Keratinocyte (primary cell): ENCODE measurements at regions not wholly inside any gene's neighbourhood (a gene's known extent, or its start where the extent isn't known, plus 50 kb on each side); places are given as distances from the start of the nearest gene placed in this dataset.

Source experiments
- DNase-seq: peaks from one replicate; pipeline ENCODE4 v3.0.0-alpha.2; 2011; ENCODE audit warnings: low read depth, missing footprints, low spot score
- FAIRE-seq: peaks from 2 replicates; lab custom pipeline; 2011; peaks lifted over from hg19 to GRCh38; lab: Jason Lieb, UNC
- H2AFZ ChIP-seq: 2 replicates; pipeline ENCODE4 v1.6.0; 2012; ENCODE audit warnings: low read length, control low read depth, inconsistent platforms; ENCODE audit not compliant: control insufficient read depth
- H3K27ac ChIP-seq: 2 replicates; pipeline ENCODE4 v1.5.1; 2011; ENCODE audit warnings: low read length; ENCODE audit not compliant: control insufficient read depth, insufficient read depth
- H3K27me3 ChIP-seq: 3 replicates; pipeline ENCODE4 v1.6.0; 2011; ENCODE audit warnings: low read length; ENCODE audit not compliant: control insufficient read depth, insufficient read depth; ENCODE audit errors: extremely low read depth
- H3K36me3 ChIP-seq, 2 experiments: 2 replicates in 1 of 2; 3 replicates in 1 of 2; pipeline ENCODE4 v1.5.1; 2011; ENCODE audit warnings: low read length in 2 of 2, mild to moderate bottlenecking in 1 of 2; ENCODE audit not compliant: control insufficient read depth in 2 of 2, insufficient read depth in 2 of 2; ENCODE audit errors: extremely low read depth in 1 of 2
- H3K4me1 ChIP-seq: 3 replicates; pipeline ENCODE4 v1.5.1; 2011; ENCODE audit warnings: low read length; ENCODE audit not compliant: control insufficient read depth, insufficient read depth; ENCODE audit errors: extremely low read depth
- H3K4me2 ChIP-seq: 3 replicates; pipeline ENCODE4 v1.6.0; 2011; ENCODE audit warnings: low read depth, low read length; ENCODE audit not compliant: control insufficient read depth, insufficient read depth; ENCODE audit errors: extremely low read depth
- H3K4me3 ChIP-seq, 3 experiments: fragments of 200-600 bp in 1 of 3; sonication (generic) in 1 of 3; 2 replicates in 2 of 3; 3 replicates in 1 of 3; pipeline ENCODE4 v1.5.1; 2011 to 2016; ENCODE audit warnings: low read length in 3 of 3, mild to moderate bottlenecking in 3 of 3, control low read depth in 2 of 3, inconsistent platforms in 1 of 3, low read depth in 1 of 3, mixed read lengths in 1 of 3, mixed run types in 1 of 3, moderate library complexity in 1 of 3; ENCODE audit not compliant: control insufficient read depth in 2 of 3, insufficient read depth in 2 of 3; ENCODE audit errors: extremely low read depth in 1 of 3
- H3K79me2 ChIP-seq: 2 replicates; pipeline ENCODE4 v1.6.0; 2012; ENCODE audit warnings: low read length; ENCODE audit not compliant: control insufficient read depth, insufficient read depth
- H3K9ac ChIP-seq: 3 replicates; pipeline ENCODE4 v1.6.0; 2011; ENCODE audit warnings: low read length; ENCODE audit not compliant: control insufficient read depth, insufficient read depth; ENCODE audit errors: extremely low read depth
- H3K9me1 ChIP-seq: 3 replicates; pipeline ENCODE4 v1.6.0; 2011; ENCODE audit warnings: low read length; ENCODE audit not compliant: control insufficient read depth, insufficient read depth; ENCODE audit errors: extremely low read depth
- H3K9me3 ChIP-seq: 2 replicates; pipeline ENCODE4 v1.5.1; 2012; ENCODE audit warnings: low read depth, low read length; ENCODE audit not compliant: control insufficient read depth
- H4K20me1 ChIP-seq: 3 replicates; pipeline ENCODE4 v1.6.0; 2011; ENCODE audit warnings: low read length; ENCODE audit not compliant: control insufficient read depth, insufficient read depth; ENCODE audit errors: extremely low read depth
- EZH2 ChIP-seq: IDR thresholded peaks from one replicate; pipeline ENCODE4 v1.6.1; 2012; ENCODE audit warnings: inconsistent platforms, mild to moderate bottlenecking, low read length, moderate library complexity
- dilution Hi-C: fragments of 300-500 bp; cut with MboI; formaldehyde crosslinking; loops from one replicate; pipeline ENCODE4 v1.7.0; 2020; ENCODE audit warnings: low sequenced_read_pairs; ENCODE audit not compliant: extremely low pct_ligation_motif_present
- TF ChIP-seq, protein P1 (sequence below), 3 experiments: IDR thresholded peaks in 1 of 3; conservative IDR thresholded peaks in 1 of 3; optimal IDR thresholded peaks in 1 of 3; 2 replicates in 2 of 3; 3 replicates in 1 of 3; pipeline versions ENCODE3 to v1.5.1; 2011; ENCODE audit warnings: low read length in 3 of 3, mild to moderate bottlenecking in 3 of 3, moderate library complexity in 2 of 3, control low read depth in 1 of 3, inconsistent platforms in 1 of 3; ENCODE audit not compliant: insufficient read depth in 2 of 3; ENCODE audit errors: extremely low read depth in 1 of 3

DNA sequence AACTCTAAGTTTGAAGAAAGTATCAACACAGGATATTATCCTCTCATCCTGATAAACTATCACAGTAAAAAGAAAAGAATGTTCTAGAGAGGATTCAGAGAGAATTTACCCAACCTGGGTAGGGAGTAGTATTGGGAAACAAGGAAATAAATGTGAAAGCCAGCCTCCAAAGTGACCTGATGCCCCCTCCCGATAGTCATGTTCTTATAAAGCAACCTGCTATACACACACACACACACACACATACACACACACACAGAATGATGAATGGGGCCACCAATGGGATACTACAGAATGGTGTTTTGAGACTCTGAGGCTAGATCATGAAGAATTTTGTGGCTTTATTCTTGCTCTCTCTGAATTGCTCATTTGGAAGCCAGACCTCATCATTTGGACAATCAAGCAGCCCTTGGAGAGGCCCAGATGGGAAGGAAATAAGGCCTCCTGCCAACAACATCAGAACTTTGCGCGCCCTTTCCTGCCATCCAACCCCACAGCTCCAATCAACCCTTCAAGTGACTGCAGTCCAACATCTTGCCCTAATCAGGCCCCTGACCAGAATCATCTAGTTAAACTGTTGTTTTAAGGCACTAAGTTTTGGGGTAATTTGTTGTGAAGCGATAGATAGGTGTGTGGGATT lies 807.9 kb upstream of the ARGLU1 start:
- H2AFZ ChIP-seq: no peak overlapping the region
- H3K27me3 ChIP-seq: no peaks in the 10 kb centered on the region
- FAIRE-seq: no peak
- no peaks in the 10 kb centered on the region for H3K4me1 ChIP-seq
- H3K36me3 ChIP-seq: no peaks in the 10 kb centered on the region
- no peak overlapping the region for H3K4me2 ChIP-seq
- H3K9me3 ChIP-seq: no peaks in the 10 kb centered on the region
- no peak overlapping the region for H3K4me3 ChIP-seq
- no peak overlapping the region for H3K9ac ChIP-seq
- TF ChIP-seq, protein P1, sequence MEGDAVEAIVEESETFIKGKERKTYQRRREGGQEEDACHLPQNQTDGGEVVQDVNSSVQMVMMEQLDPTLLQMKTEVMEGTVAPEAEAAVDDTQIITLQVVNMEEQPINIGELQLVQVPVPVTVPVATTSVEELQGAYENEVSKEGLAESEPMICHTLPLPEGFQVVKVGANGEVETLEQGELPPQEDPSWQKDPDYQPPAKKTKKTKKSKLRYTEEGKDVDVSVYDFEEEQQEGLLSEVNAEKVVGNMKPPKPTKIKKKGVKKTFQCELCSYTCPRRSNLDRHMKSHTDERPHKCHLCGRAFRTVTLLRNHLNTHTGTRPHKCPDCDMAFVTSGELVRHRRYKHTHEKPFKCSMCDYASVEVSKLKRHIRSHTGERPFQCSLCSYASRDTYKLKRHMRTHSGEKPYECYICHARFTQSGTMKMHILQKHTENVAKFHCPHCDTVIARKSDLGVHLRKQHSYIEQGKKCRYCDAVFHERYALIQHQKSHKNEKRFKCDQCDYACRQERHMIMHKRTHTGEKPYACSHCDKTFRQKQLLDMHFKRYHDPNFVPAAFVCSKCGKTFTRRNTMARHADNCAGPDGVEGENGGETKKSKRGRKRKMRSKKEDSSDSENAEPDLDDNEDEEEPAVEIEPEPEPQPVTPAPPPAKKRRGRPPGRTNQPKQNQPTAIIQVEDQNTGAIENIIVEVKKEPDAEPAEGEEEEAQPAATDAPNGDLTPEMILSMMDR (optimal IDR thresholded peaks at IDR 0.05 in 1 of 3, IDR thresholded peaks at IDR 0.05 in 1 of 3, conservative IDR thresholded peaks at IDR 0.05 in 1 of 3; ENCODE audit: extremely low read depth in 1 of 3, insufficient read depth in 2 of 3, low read length in 3 of 3): no peak
- no peak for TF ChIP-seq EZH2
- dilution Hi-C loops: no loop called here
- no peaks in the 10 kb centered on the region for H4K20me1 ChIP-seq
- H3K9me1 ChIP-seq: no peaks in the 10 kb centered on the region
- DNase-seq: no peak
- H3K27ac ChIP-seq: no peak overlapping the region
- no peaks in the 10 kb centered on the region for H3K79me2 ChIP-seq

DNA sequence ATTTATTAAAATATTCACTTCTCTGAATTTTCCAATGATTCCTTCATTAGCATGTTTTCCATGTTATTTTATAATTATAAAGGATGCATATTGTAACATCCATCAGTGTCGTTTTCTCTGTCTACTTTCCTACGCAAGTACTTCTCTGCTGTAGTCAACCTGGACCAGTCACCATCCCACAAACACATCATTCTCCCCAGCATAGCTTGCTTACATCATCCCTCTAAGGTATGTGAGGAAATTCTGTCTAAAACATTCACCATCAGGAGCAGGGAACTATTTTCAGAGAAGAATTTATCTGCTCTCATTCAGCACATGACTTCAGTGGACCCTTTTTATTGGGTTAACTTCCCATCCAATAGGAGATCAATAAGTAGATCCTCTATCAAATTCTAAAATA lies 806.1 kb upstream of the ARGLU1 start:
- no peaks in the 10 kb centered on the region for H3K9me1 ChIP-seq
- H3K4me3 ChIP-seq: no peak overlapping the region
- FAIRE-seq (no peak), DNase-seq (no peak)
- H3K27ac ChIP-seq: no peak overlapping the region
- H3K4me1 ChIP-seq: no peaks in the 10 kb centered on the region
- H3K4me2 ChIP-seq: no peak overlapping the region
- no peaks in the 10 kb centered on the region for H4K20me1 ChIP-seq
- no peaks in the 10 kb centered on the region for H3K79me2 ChIP-seq
- H2AFZ ChIP-seq: no peak overlapping the region
- H3K9ac ChIP-seq: no peak overlapping the region
- no peaks in the 10 kb centered on the region for H3K9me3 ChIP-seq
- dilution Hi-C loops: no loop called here
- H3K36me3 ChIP-seq: no peaks in the 10 kb centered on the region
- TF ChIP-seq, protein P1 (optimal IDR thresholded peaks at IDR 0.05 in 1 of 3, IDR thresholded peaks at IDR 0.05 in 1 of 3, conservative IDR thresholded peaks at IDR 0.05 in 1 of 3; ENCODE audit: extremely low read depth in 1 of 3, insufficient read depth in 2 of 3, low read length in 3 of 3): no peak
- TF ChIP-seq EZH2: no peak
- no peaks in the 10 kb centered on the region for H3K27me3 ChIP-seq
